Duodenal mucosa (tissue), 2 donors: ENCODE measurements at regions not wholly inside any gene's neighbourhood (a gene's known extent, or its start where the extent isn't known, plus 50 kb on each side); places are given as distances from the start of the nearest gene placed in this dataset.

Source experiments
- H3K27ac ChIP-seq: one replicate; pipeline ENCODE4 v1.7.0; 2013; ENCODE audit warnings: low read depth, low read length
- H3K27me3 ChIP-seq, 2 donors: one replicate each; pipeline ENCODE4 v1.7.0; 2013; ENCODE audit warnings: low read length in 2 of 2, control low read depth in 1 of 2; ENCODE audit not compliant: insufficient read depth in 2 of 2, control insufficient read depth in 1 of 2
- H3K36me3 ChIP-seq, 2 donors: one replicate each; pipeline ENCODE4 v1.7.0; 2013; ENCODE audit warnings: low read length in 2 of 2, control low read depth in 1 of 2; ENCODE audit not compliant: insufficient read depth in 2 of 2, control insufficient read depth in 1 of 2
- H3K4me1 ChIP-seq, 2 donors: one replicate each; pipeline ENCODE4 v1.7.0; 2013; ENCODE audit warnings: low read length in 2 of 2, control low read depth in 1 of 2; ENCODE audit not compliant: insufficient read depth in 2 of 2, control insufficient read depth in 1 of 2
- H3K4me3 ChIP-seq, 2 donors: one replicate each; pipeline ENCODE4 v1.7.0; 2013; ENCODE audit warnings: low read length in 2 of 2, low read depth in 1 of 2
- H3K9ac ChIP-seq, 2 donors: one replicate each; pipeline ENCODE4 v1.7.0; 2013; ENCODE audit warnings: low read length in 2 of 2, low read depth in 1 of 2
- H3K9me3 ChIP-seq, 2 donors: one replicate each; pipeline ENCODE4 v1.7.0; 2013; ENCODE audit warnings: low read length in 2 of 2, control low read depth in 1 of 2; ENCODE audit not compliant: control insufficient read depth in 1 of 2

DNA sequence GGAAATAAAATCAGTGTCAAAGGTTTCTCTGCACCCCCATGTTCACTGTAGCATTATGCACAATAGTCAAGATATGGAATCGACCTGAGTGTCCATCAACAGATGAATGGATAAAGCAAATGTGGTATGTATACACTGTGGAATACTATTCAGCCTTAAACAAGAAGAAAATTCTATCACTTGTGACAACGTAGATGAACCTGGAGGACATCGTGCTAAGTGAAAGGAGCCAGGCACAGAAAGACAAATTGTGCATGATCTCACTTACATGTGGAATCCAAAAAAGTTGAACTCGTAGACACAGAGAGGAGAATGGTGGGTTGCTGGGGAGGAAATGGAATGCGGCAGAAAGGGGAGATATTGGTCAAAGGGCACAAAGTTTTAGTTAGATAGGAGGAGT is 136.3 kb upstream of the ESR1 start:
- Histone ChIP-seq H3K9ac (no peak overlapping the region), H3K9me3 (no peaks in the 10 kb centered on the region), H3K36me3 (no peaks in the 10 kb centered on the region), H3K4me1 (peaks cover 0 to 11% of the 10 kb centered on the region in 2 donors), H3K4me3 (no peak overlapping the region), H3K27ac (no peak overlapping the region), H3K27me3 (no peaks in the 10 kb centered on the region)

DNA sequence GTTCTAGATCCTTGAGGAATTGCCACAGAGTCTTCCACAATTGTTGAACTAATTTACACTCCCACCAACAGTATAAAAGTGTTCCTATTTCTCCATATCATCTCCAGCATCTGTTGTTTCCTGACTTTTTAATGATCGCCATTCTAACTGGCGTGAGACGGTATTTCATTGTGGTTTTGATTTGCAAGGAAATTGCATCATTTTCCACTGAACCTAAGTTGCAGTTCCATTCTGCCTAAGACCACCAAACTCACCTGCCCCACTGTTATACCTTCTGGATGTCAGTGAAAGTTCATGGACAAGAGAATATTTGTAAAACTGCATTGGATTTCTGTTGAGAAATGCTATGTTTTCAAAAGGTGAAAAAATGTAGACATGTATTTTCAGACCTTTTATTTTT is 132.9 kb upstream of the ESR1 start:
- H3K4me1 ChIP-seq, result no peaks in the 10 kb centered on the region
- no peak overlapping the region for H3K9ac ChIP-seq
- H3K27me3 ChIP-seq, result no peaks in the 10 kb centered on the region
- H3K4me3 ChIP-seq, result no peak overlapping the region
- H3K36me3 ChIP-seq, result no peaks in the 10 kb centered on the region
- H3K9me3 ChIP-seq, result no peaks in the 10 kb centered on the region
- H3K27ac ChIP-seq, result no peak overlapping the region

DNA sequence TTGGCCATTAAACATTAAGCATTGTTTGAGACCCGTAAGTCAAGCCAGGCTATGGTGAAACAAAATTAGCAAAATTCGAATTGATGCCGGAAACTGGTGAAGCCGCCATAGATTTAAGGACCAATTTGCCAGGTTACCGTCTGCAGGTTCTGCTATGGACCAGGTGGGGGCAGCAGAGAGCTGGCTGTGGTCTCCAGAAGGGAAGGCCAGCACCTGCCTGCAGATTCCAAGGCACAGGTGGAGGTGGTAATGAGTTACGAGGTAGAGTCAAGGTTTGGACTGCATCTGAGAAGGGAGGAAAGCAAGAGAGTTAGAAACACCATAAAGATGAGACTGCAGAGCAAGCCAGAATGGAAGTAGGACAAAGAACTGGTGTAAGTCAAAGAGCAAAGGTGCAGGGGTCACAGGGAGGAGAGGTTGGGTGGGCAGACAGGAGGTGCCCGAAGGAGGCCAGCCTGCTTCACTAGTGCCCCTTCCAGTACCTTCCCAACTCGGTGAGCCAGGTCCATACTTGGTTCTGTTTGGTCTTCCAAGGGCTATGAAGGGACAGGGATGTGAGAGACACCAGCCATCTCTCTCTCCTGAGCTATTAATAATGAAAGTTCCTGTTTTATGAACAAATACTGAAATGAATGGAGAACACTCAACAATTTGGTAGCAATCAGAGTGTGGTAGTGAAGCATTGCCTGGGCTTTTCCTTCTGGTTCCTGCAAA is 131.6 kb upstream of the ESR1 start:
- Histone ChIP-seq H3K9ac (no peak overlapping the region), H3K4me1 (no peaks in the 10 kb centered on the region), H3K27me3 (no peaks in the 10 kb centered on the region), H3K4me3 (no peak overlapping the region), H3K36me3 (no peaks in the 10 kb centered on the region), H3K9me3 (no peaks in the 10 kb centered on the region), H3K27ac (no peak overlapping the region)

DNA sequence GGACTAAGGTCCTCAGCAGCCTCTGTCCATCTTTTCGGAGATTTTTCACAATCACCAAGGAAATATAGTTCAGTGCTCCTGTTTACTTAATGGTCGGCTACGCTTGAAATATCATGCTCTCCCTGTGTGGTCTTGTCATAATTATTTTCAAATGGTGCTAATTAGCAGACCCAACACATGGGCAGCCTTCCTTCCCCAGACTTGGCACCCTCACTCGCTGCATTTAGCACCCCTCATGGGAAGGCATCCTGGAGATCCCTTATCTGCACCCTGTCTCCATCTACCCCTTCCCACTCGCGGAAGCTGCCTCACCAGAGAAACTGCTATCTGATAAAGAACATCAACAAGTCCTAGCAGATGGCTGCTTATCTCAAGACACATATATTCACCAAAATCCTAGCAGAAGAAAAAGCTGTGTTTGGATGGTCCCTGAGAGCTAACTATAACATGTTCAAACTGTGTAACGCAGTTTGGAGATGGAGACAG is 131.0 kb upstream of the ESR1 start:
- H3K27me3 ChIP-seq, result no peaks in the 10 kb centered on the region
- no peak overlapping the region for H3K27ac ChIP-seq
- no peaks in the 10 kb centered on the region for H3K4me1 ChIP-seq
- no peaks in the 10 kb centered on the region for H3K9me3 ChIP-seq
- no peak overlapping the region for H3K4me3 ChIP-seq
- H3K9ac ChIP-seq, result no peak overlapping the region
- no peaks in the 10 kb centered on the region for H3K36me3 ChIP-seq

DNA sequence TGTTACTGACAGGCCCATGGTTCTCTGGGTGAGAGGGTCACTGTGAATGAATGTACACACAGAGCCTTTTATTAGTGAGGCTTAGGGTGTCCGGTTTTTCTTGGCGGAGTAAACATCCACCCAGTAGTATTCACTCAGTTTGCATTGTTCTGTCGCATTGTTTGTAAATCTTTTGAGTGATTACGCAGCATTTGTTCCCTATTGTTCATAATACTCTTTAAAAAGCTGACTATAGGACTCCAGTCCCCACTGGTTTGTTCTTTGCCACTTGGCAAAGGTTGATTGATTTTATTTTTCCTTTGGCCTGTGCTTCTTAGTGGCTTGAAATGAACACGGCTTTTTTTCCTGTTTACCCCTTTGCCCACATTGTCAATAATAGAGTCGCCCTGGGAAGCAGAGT is 130.1 kb upstream of the ESR1 start:
- no peak overlapping the region for H3K4me3 ChIP-seq
- H3K36me3 ChIP-seq, result no peaks in the 10 kb centered on the region
- H3K4me1 ChIP-seq, result no peaks in the 10 kb centered on the region
- H3K27ac ChIP-seq, result no peak overlapping the region
- no peaks in the 10 kb centered on the region for H3K9me3 ChIP-seq
- no peak overlapping the region for H3K9ac ChIP-seq
- peaks cover 0 to 4% of the 10 kb centered on the region in 2 donors for H3K27me3 ChIP-seq

DNA sequence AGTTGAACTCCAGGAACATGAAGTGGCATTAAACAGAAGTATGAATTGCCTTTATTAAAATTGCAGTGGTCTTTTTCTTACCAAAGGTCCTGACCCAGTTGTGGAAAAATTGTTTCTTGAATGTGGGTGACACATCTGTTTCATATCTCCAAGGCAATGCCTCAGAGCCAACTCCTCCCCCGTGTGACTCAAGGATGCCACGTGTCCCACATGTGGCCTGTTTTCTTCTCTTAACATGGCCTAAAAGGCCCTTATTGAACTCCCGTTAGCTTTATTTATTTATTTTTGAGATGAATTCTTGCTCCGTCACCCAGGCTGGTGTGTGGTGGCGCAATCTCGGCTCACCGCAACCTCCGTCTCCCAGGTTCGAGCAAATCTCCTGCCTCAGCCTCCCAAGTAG is 128.4 kb upstream of the ESR1 start:
- no peaks in the 10 kb centered on the region for H3K4me1 ChIP-seq
- peaks cover 0 to 4% of the 10 kb centered on the region in 2 donors for H3K27me3 ChIP-seq
- no peak overlapping the region for H3K4me3 ChIP-seq
- no peaks in the 10 kb centered on the region for H3K36me3 ChIP-seq
- H3K9me3 ChIP-seq, result no peaks in the 10 kb centered on the region
- H3K27ac ChIP-seq, result no peak overlapping the region
- no peak overlapping the region for H3K9ac ChIP-seq

GRCh38 chr6:151679941-151680340 is 127.5 kb upstream of the ESR1 start:
- H3K4me1 ChIP-seq, result no peaks in the 10 kb centered on the region
- H3K36me3 ChIP-seq, result no peaks in the 10 kb centered on the region
- H3K27me3 ChIP-seq, result peaks cover 0 to 4% of the 10 kb centered on the region in 2 donors
- H3K4me3 ChIP-seq, result no peak overlapping the region
- H3K9me3 ChIP-seq, result no peaks in the 10 kb centered on the region
- H3K9ac ChIP-seq, result no peak overlapping the region
- no peak overlapping the region for H3K27ac ChIP-seq

DNA sequence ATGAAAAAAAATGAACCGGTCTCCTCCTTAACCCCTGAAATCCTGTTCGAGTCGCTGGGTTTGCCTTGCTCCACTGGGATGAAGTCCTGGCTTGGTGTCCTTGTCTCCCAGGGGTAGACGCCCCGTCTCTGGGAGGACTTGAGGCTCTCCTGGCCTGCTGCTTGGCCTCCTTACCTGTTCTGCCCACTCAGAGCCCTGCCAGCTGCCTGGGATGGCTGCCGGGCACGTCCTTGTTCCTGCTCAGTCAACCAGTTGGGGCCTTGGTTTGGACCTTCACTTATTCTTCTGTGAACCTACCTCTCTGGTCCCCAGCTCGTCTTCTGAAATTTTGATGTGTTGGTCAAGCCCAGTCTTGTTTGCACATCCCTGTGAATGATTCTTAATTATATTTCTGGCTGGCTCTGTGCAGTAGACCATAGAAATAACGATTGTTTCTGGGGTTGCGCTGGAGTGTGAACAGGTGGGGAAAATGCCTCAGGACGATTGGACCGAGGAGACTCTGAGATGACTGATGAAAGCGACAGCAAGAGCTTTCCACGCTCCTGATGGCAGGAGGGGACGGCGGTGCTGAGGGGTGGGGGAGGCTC is 126.5 kb upstream of the ESR1 start:
- H3K27ac ChIP-seq, result no peak overlapping the region
- H3K36me3 ChIP-seq, result no peaks in the 10 kb centered on the region
- peaks cover 0 to 4% of the 10 kb centered on the region in 2 donors for H3K27me3 ChIP-seq
- no peaks in the 10 kb centered on the region for H3K9me3 ChIP-seq
- H3K9ac ChIP-seq, result no peak overlapping the region
- H3K4me1 ChIP-seq, result no peaks in the 10 kb centered on the region
- no peak overlapping the region for H3K4me3 ChIP-seq

DNA sequence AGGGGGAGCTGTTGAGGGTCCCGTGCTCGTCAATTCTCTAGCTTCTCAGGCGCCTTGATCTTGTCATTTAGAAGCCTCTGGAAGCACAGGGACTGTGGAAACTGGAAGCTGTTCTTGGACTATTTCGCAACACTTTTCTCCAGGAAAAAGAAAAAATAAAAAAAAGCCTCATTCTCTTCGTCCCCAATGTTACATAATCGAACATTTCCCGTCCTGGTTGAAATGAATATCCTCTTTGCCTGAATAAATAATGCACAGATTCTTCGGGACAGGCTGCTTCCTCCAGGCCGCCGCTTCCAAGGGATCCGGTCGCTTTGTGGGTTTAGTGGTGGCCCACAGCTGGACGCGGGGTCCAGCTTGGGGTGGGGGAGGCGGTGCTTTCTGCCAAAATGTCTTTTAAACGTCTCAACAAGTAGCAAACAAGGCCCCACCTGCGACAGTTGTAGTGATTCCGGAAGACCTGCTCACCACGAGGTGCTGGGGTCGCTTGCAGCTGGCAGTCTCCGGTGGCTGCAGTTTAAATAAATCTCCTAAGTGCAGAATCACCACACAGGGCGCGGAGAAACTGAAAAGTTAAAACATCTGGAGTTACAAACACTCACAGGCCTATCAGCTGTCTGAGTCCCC is 125.9 kb upstream of the ESR1 start:
- H3K36me3 ChIP-seq, result no peaks in the 10 kb centered on the region
- no peak overlapping the region for H3K9ac ChIP-seq
- no peaks in the 10 kb centered on the region for H3K9me3 ChIP-seq
- no peak overlapping the region for H3K4me3 ChIP-seq
- H3K27me3 ChIP-seq, result peaks cover 0 to 4% of the 10 kb centered on the region in 2 donors
- H3K4me1 ChIP-seq, result no peaks in the 10 kb centered on the region
- no peak overlapping the region for H3K27ac ChIP-seq

DNA sequence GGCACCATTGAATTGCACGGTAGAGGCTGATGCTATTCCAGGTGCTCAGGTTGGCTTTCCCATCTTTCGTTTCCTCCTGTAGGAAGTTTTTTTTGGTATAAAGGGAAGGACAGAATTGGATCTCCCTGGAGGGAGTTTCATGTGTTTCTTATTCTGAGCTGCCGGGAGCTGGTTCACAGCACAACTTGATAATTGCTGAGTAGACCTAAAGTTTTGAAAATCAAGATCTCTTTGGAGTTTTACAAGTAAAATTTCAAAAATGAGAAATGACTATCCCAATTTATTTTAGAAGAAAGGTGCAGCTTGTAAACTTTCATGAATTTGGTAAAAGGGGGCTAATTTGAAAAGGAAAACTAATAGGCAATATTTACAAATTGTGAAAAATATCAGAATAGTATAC is 125.2 kb upstream of the ESR1 start:
- Histone ChIP-seq H3K36me3 (no peaks in the 10 kb centered on the region), H3K4me1 (no peaks in the 10 kb centered on the region), H3K27ac (no peak overlapping the region), H3K27me3 (peaks cover 0 to 4% of the 10 kb centered on the region in 2 donors), H3K9ac (no peak overlapping the region), H3K9me3 (no peaks in the 10 kb centered on the region), H3K4me3 (no peak overlapping the region)
